HEK293 (cell line): ENCODE measurements at regions not wholly inside any gene's neighbourhood (a gene's known extent, or its start where the extent isn't known, plus 50 kb on each side); places are given as distances from the start of the nearest gene placed in this dataset.

ENCODE experiments used
- CTCF ChIA-PET: fragments of 350-600 bp; formaldehyde crosslinking; extraction: SDS; loops from one replicate; lab custom pipeline; 2021; ENCODE audit warnings: antibody characterized with exemption; lab: Yijun Ruan, JAX
- POLR2A ChIA-PET: fragments of 300-600 bp; formaldehyde crosslinking; extraction: SDS; loops from one replicate; lab custom pipeline; 2020; ENCODE audit warnings: antibody characterized with exemption, inconsistent platforms; lab: Yijun Ruan, JAX
- H3K27ac ChIP-seq: fragments of 200-500 bp; sonication (Bioruptor generic); 2 replicates; pipeline ENCODE4 v1.5.1; 2014; ENCODE audit warnings: low read depth, low read length, control low read depth, inconsistent platforms; ENCODE audit errors: extremely low read depth
- H3K36me3 ChIP-seq, 2 experiments: fragments of 200-500 bp in 1 of 2; sonication (Bioruptor generic) in 1 of 2; 1 replicate in 1 of 2; 2 replicates in 1 of 2; pipeline ENCODE4 v1.5.1; 2014 to 2017; ENCODE audit warnings: inconsistent platforms in 2 of 2, low read length in 2 of 2; ENCODE audit not compliant: control insufficient read depth in 2 of 2, insufficient read depth in 1 of 2
- H3K4me1 ChIP-seq: fragments of 200-500 bp; sonication (Bioruptor generic); 2 replicates; pipeline ENCODE4 v1.5.1; 2014; ENCODE audit warnings: mild to moderate bottlenecking, low read length, inconsistent platforms; ENCODE audit not compliant: control insufficient read depth, insufficient read depth
- H3K4me3 ChIP-seq: 2 replicates; pipeline ENCODE4 v1.5.1; 2011; ENCODE audit warnings: low read depth, mild to moderate bottlenecking, control low read depth, low read length, moderate library complexity
- H3K9me3 ChIP-seq: fragments of 200-500 bp; sonication (Bioruptor generic); 2 replicates; pipeline ENCODE4 v1.5.1; 2014; ENCODE audit warnings: low read depth, low read length, inconsistent platforms; ENCODE audit not compliant: control insufficient read depth, insufficient read depth
- GLIS1 ChIP-seq: fragments of 450-650 bp; formaldehyde crosslinking; IDR thresholded peaks from 2 replicates; pipeline ENCODE4 v1.5.1; 2016; ENCODE audit warnings: missing biosample characterization, missing genetic modification characterization
- IKZF3 ChIP-seq: fragments of 450-650 bp; IDR thresholded peaks from 2 replicates; pipeline ENCODE4 v1.5.0; 2018; ENCODE audit warnings: missing biosample characterization, mild to moderate bottlenecking, missing genetic modification characterization, moderate library complexity
- KLF1 ChIP-seq: fragments of 450-650 bp; formaldehyde crosslinking; IDR thresholded peaks from 2 replicates; pipeline ENCODE4 v1.5.1; 2016; ENCODE audit warnings: missing biosample characterization, missing genetic modification characterization
- KLF10 ChIP-seq: fragments of 450-650 bp; IDR thresholded peaks from 2 replicates; pipeline ENCODE4 v1.5.1; 2018; ENCODE audit warnings: missing biosample characterization, mild to moderate bottlenecking, missing genetic modification characterization
- KLF17 ChIP-seq: fragments of 450-650 bp; formaldehyde crosslinking; IDR thresholded peaks from 2 replicates; pipeline ENCODE4 v1.5.1; 2016; ENCODE audit warnings: missing biosample characterization, missing genetic modification characterization
- KLF9 ChIP-seq: fragments of 450-650 bp; formaldehyde crosslinking; IDR thresholded peaks from 2 replicates; pipeline ENCODE4 v1.5.1; 2016; ENCODE audit warnings: missing biosample characterization, missing genetic modification characterization, low read depth
- PRDM1 ChIP-seq: fragments of 450-650 bp; formaldehyde crosslinking; IDR thresholded peaks from 2 replicates; pipeline ENCODE4; 2016; ENCODE audit warnings: missing biosample characterization, missing genetic modification characterization
- SP7 ChIP-seq: fragments of 450-650 bp; formaldehyde crosslinking; IDR thresholded peaks from 2 replicates; pipeline ENCODE4 v1.5.1; 2016; ENCODE audit warnings: missing biosample characterization, missing genetic modification characterization
- TRIM28 ChIP-seq: IDR thresholded peaks from 2 replicates; pipeline ENCODE4 v1.6.1; 2011; ENCODE audit warnings: low read length, control low read depth, borderline replicate concordance
- ZFP69B ChIP-seq: fragments of 450-650 bp; formaldehyde crosslinking; IDR thresholded peaks from 2 replicates; pipeline ENCODE4 v1.5.1; 2016; ENCODE audit warnings: missing biosample characterization, missing genetic modification characterization
- ZNF155 ChIP-seq: fragments of 450-650 bp; formaldehyde crosslinking; IDR thresholded peaks from 2 replicates; pipeline ENCODE4 v1.5.1; 2016; ENCODE audit warnings: missing biosample characterization, missing genetic modification characterization
- ZNF292 ChIP-seq: fragments of 450-650 bp; formaldehyde crosslinking; IDR thresholded peaks from 2 replicates; pipeline ENCODE4 v1.5.1; 2016; ENCODE audit warnings: low read depth, missing biosample characterization, missing genetic modification characterization, borderline replicate concordance
- ZNF354C ChIP-seq: fragments of 450-650 bp; formaldehyde crosslinking; IDR thresholded peaks from 2 replicates; pipeline ENCODE4 v1.5.1; 2016; ENCODE audit warnings: missing biosample characterization, missing genetic modification characterization, low read depth, borderline replicate concordance
- ZNF423 ChIP-seq: fragments of 450-650 bp; formaldehyde crosslinking; IDR thresholded peaks from 2 replicates; pipeline ENCODE4 v1.5.1; 2016; ENCODE audit warnings: missing biosample characterization, missing genetic modification characterization
- ZNF433 ChIP-seq: fragments of 450-650 bp; formaldehyde crosslinking; IDR thresholded peaks from 2 replicates; pipeline ENCODE4 v1.5.1; 2016; ENCODE audit warnings: missing biosample characterization, missing genetic modification characterization, low read depth
- ZNF473 ChIP-seq: fragments of 450-650 bp; formaldehyde crosslinking; IDR thresholded peaks from 2 replicates; pipeline ENCODE4 v1.5.1; 2017; ENCODE audit warnings: missing biosample characterization, missing genetic modification characterization
- ZNF529 ChIP-seq: fragments of 450-650 bp; formaldehyde crosslinking; IDR thresholded peaks from 2 replicates; pipeline ENCODE4 v1.5.1; 2017; ENCODE audit warnings: missing genetic modification characterization, missing biosample characterization; ENCODE audit not compliant: insufficient replicate concordance
- ZNF558 ChIP-seq: fragments of 450-650 bp; formaldehyde crosslinking; IDR thresholded peaks from 2 replicates; pipeline ENCODE4 v1.5.1; 2016; ENCODE audit warnings: missing biosample characterization, missing genetic modification characterization
- ZNF560 ChIP-seq: fragments of 450-650 bp; formaldehyde crosslinking; IDR thresholded peaks from 2 replicates; pipeline ENCODE4 v1.5.1; 2017; ENCODE audit warnings: missing biosample characterization, missing genetic modification characterization, borderline replicate concordance
- ZNF600 ChIP-seq: fragments of 450-650 bp; formaldehyde crosslinking; IDR thresholded peaks from 2 replicates; pipeline ENCODE4 v1.5.1; 2016; ENCODE audit warnings: missing biosample characterization, missing genetic modification characterization
- ZNF623 ChIP-seq: fragments of 450-650 bp; formaldehyde crosslinking; IDR thresholded peaks from 2 replicates; pipeline ENCODE4 v1.5.1; 2016; ENCODE audit warnings: missing biosample characterization, missing genetic modification characterization
- ZNF629 ChIP-seq: fragments of 450-650 bp; formaldehyde crosslinking; IDR thresholded peaks from 2 replicates; pipeline ENCODE4 v1.5.1; 2017; ENCODE audit warnings: missing biosample characterization, missing genetic modification characterization
- ZNF777 ChIP-seq: fragments of 450-650 bp; formaldehyde crosslinking; IDR thresholded peaks from 2 replicates; pipeline ENCODE4 v1.5.1; 2017; ENCODE audit warnings: missing biosample characterization, missing genetic modification characterization, borderline replicate concordance
- ZSCAN30 ChIP-seq: fragments of 450-650 bp; IDR thresholded peaks from 2 replicates; pipeline ENCODE4 v1.5.1; 2018; ENCODE audit warnings: missing biosample characterization, mild to moderate bottlenecking, missing genetic modification characterization, moderate library complexity
- ZSCAN4 ChIP-seq: fragments of 450-650 bp; formaldehyde crosslinking; IDR thresholded peaks from 2 replicates; pipeline ENCODE4 v1.5.1; 2017; ENCODE audit warnings: missing biosample characterization, missing genetic modification characterization

- Histone ChIP-seq H3K27ac (no peak overlapping the region), H3K9me3 (no peaks in the 10 kb centered on the region)
- TF ChIP-seq ZNF529 (tag by site-specific recombination) (no peak), ZNF600 (no peak), SP7 (tag by site-specific recombination) (no peak), ZNF423 (no peak), KLF17 (tag by site-specific recombination) (no peak), KLF10 (tag by site-specific recombination) (no peak), ZNF558 (tag by site-specific recombination) (no peak), ZFP69B (no peak), ZSCAN4 (tag by site-specific recombination) (no peak), ZNF354C (tag by site-specific recombination) (no peak), ZNF629 (no peak), ZNF623 (tag by site-specific recombination) (no peak), ZNF560 (tag by site-specific recombination) (no peak), ZSCAN30 (tag by site-specific recombination) (no peak), KLF1 (tag by site-specific recombination) (no peak), ZNF292 (no peak), KLF9 (tag by site-specific recombination) (no peak), TRIM28 (no peak), ZNF473 (no peak), GLIS1 (tag by site-specific recombination) (no peak)
- TF ChIP-seq, all 188 proteins: peak for 0
- no peak overlapping the region for H3K4me3 ChIP-seq
- no peaks in the 10 kb centered on the region for H3K4me1 ChIP-seq
- ChIA-PET CTCF (interaction anchor here (0.7 to 1.1 kb wide), 2 partner anchors 11 to 389 kb away, joined by 3 read pairs; no protein-coding TSS in a partner anchor), POLR2A (no interaction called here)
- no peaks in the 10 kb centered on the region for H3K36me3 ChIP-seq
Measured at GRCh38 chr1:58262702-58263101, 283.8 kb downstream of the OMA1 start.

GRCh38 chr1:58258082-58258481 lies 288.4 kb downstream of the OMA1 start:
- ChIA-PET CTCF (no interaction called here), POLR2A (no interaction called here)
- TF ChIP-seq PRDM1: no peak
- TF ChIP-seq ZNF777 (tag by site-specific recombination): no peak
- no peaks in the 10 kb centered on the region for H3K9me3 ChIP-seq
- H3K36me3 ChIP-seq: no peaks in the 10 kb centered on the region
- H3K4me3 ChIP-seq: no peak overlapping the region
- no peaks in the 10 kb centered on the region for H3K4me1 ChIP-seq
- no peak overlapping the region for H3K27ac ChIP-seq

GRCh38 chr1:58257003-58257402 lies 289.5 kb downstream of the OMA1 start:
- Histone ChIP-seq H3K9me3 (no peaks in the 10 kb centered on the region), H3K4me1 (no peaks in the 10 kb centered on the region), H3K27ac (no peak overlapping the region), H3K36me3 (no peaks in the 10 kb centered on the region), H3K4me3 (no peak overlapping the region)
- TF ChIP-seq ZNF155 (tag by site-specific recombination) (no peak), ZNF433 (tag by site-specific recombination) (no peak), ZSCAN30 (tag by site-specific recombination) (no peak), IKZF3 (tag by site-specific recombination) (no peak)
- CTCF ChIA-PET: interaction anchor here (0.6 kb wide), 1 partner anchor 245 kb away, joined by 3 read pairs; no protein-coding TSS in a partner anchor
- POLR2A ChIA-PET: no interaction called here
